ENCODE measurements at regions not wholly inside any gene's neighbourhood (a gene's known extent, or its start where the extent isn't known, plus 50 kb on each side); places are given as distances from the start of the nearest gene placed in this dataset.
A peak's percentile ranks its signal among the peaks of the same experiment; 100 is the strongest.
"Not testable (repeated sequence)": the region's sequence is repeated elsewhere in the genome, so short reads cannot be mapped to it uniquely, and the experiment has no call there.

GRCh38 chr7:65463184-65463583 lies 89.5 kb downstream of the ZNF92 start:
- DNase-seq (ENCODE audit: low read depth), result no peak
- Histone ChIP-seq H3K4me3 (ENCODE audit: low read depth, low read length) (no peak overlapping the region), H3K27me3 (ENCODE audit: control insufficient read depth, insufficient read depth, low read length) (no peaks in the 10 kb centered on the region), H3K36me3 (ENCODE audit: control insufficient read depth, insufficient read depth, low read length) (no peaks in the 10 kb centered on the region)
- TF ChIP-seq CTCF (IDR thresholded peaks at IDR 0.05; ENCODE audit: insufficient read depth, low read length, poor library complexity, severe bottlenecking), result no peak

- H3K36me3 ChIP-seq (ENCODE audit: control insufficient read depth, insufficient read depth, low read length); H3K27me3 ChIP-seq (ENCODE audit: control insufficient read depth, insufficient read depth, low read length); H3K4me3 ChIP-seq (ENCODE audit: low read depth, low read length); DNase-seq (ENCODE audit: low read depth): not testable (repeated sequence)
Measured at GRCh38 chr7:65469919-65470558, 96.4 kb downstream of the ZNF92 start.

- no peaks in the 10 kb centered on the region for H3K27me3 ChIP-seq (ENCODE audit: control insufficient read depth, insufficient read depth, low read length)
- no peak overlapping the region for H3K4me3 ChIP-seq (ENCODE audit: low read depth, low read length)
- DNase-seq (ENCODE audit: low read depth), result no peak
- no peaks in the 10 kb centered on the region for H3K36me3 ChIP-seq (ENCODE audit: control insufficient read depth, insufficient read depth, low read length)
- no peak for TF ChIP-seq CTCF (IDR thresholded peaks at IDR 0.05; ENCODE audit: insufficient read depth, low read length, poor library complexity, severe bottlenecking)
Measured at GRCh38 chr7:65471587-65471986, 97.9 kb downstream of the ZNF92 start.

- Histone ChIP-seq H3K36me3 (ENCODE audit: control insufficient read depth, insufficient read depth, low read length) (no peaks in the 10 kb centered on the region), H3K4me3 (ENCODE audit: low read depth, low read length) (no peak overlapping the region), H3K27me3 (ENCODE audit: control insufficient read depth, insufficient read depth, low read length) (no peaks in the 10 kb centered on the region)
- no peak for DNase-seq (ENCODE audit: low read depth)
- no peak for TF ChIP-seq CTCF (IDR thresholded peaks at IDR 0.05; ENCODE audit: insufficient read depth, low read length, poor library complexity, severe bottlenecking)
Measured at GRCh38 chr7:65475040-65475726, 101.5 kb downstream of the ZNF92 start.

- Histone ChIP-seq H3K36me3 (ENCODE audit: control insufficient read depth, insufficient read depth, low read length) (no peaks in the 10 kb centered on the region), H3K4me3 (ENCODE audit: low read depth, low read length) (no peak overlapping the region), H3K27me3 (ENCODE audit: control insufficient read depth, insufficient read depth, low read length) (no peaks in the 10 kb centered on the region)
- TF ChIP-seq CTCF (IDR thresholded peaks at IDR 0.05; ENCODE audit: insufficient read depth, low read length, poor library complexity, severe bottlenecking), result no peak
- peak; percentile 50 for DNase-seq (ENCODE audit: low read depth)
Measured at GRCh38 chr7:65475734-65476319, 102.2 kb downstream of the ZNF92 start.

GRCh38 chr7:65477326-65477725 lies 103.7 kb downstream of the ZNF92 start:
- no peak for DNase-seq (ENCODE audit: low read depth)
- H3K36me3 ChIP-seq (ENCODE audit: control insufficient read depth, insufficient read depth, low read length), result no peaks in the 10 kb centered on the region
- no peak for TF ChIP-seq CTCF (IDR thresholded peaks at IDR 0.05; ENCODE audit: insufficient read depth, low read length, poor library complexity, severe bottlenecking)
- no peaks in the 10 kb centered on the region for H3K27me3 ChIP-seq (ENCODE audit: control insufficient read depth, insufficient read depth, low read length)
- no peak overlapping the region for H3K4me3 ChIP-seq (ENCODE audit: low read depth, low read length)
